ENCODE measurements at regions not wholly inside any gene's neighbourhood (a gene's known extent, or its start where the extent isn't known, plus 50 kb on each side); places are given as distances from the start of the nearest gene placed in this dataset.

DNA sequence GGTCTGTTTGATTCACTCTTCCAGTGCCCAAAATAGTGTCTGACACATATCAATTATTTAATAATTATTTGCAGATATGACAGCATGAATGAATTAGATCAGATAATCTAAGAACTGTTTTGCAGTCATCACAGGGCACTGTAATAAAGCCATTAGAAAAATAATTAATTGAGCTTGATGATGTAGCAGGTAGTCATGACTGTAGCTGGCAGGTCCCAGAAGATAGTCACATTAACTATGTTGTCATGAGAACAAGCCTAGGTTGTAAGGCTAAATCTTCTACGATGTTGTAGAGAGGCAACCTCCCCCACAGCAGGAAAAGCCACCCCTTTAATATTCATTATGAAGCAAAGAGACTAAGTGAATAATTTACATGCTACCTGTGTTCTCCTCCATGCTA is 243.9 kb upstream of the SPTLC3 start:
- TF ChIP-seq, protein P1, sequence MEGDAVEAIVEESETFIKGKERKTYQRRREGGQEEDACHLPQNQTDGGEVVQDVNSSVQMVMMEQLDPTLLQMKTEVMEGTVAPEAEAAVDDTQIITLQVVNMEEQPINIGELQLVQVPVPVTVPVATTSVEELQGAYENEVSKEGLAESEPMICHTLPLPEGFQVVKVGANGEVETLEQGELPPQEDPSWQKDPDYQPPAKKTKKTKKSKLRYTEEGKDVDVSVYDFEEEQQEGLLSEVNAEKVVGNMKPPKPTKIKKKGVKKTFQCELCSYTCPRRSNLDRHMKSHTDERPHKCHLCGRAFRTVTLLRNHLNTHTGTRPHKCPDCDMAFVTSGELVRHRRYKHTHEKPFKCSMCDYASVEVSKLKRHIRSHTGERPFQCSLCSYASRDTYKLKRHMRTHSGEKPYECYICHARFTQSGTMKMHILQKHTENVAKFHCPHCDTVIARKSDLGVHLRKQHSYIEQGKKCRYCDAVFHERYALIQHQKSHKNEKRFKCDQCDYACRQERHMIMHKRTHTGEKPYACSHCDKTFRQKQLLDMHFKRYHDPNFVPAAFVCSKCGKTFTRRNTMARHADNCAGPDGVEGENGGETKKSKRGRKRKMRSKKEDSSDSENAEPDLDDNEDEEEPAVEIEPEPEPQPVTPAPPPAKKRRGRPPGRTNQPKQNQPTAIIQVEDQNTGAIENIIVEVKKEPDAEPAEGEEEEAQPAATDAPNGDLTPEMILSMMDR (IDR thresholded peaks at IDR 0.05): no peak
- no peak for TF ChIP-seq POLR2A (IDR thresholded peaks at IDR 0.05)

All from lower leg skin (tissue), 3 donors.